Esophagus muscularis mucosa (tissue), 4 donors: ENCODE measurements at regions not wholly inside any gene's neighbourhood (a gene's known extent, or its start where the extent isn't known, plus 50 kb on each side); places are given as distances from the start of the nearest gene placed in this dataset.

ENCODE experiments used
- DNase-seq: peaks from one replicate; pipeline ENCODE4 v3.0.0-alpha.2; 2017; ENCODE audit errors: extremely low spot score
- H3K27ac ChIP-seq, 4 donors: fragments of 200-600 bp; sonication (generic); replicated peaks in 1 of 4; 1 replicate in 3 of 4; 2 replicates in 1 of 4; pipeline ENCODE4 v1.5.1; 2016 to 2019; ENCODE audit warnings: mild to moderate bottlenecking in 1 of 4
- H3K27me3 ChIP-seq, 4 donors: fragments of 200-600 bp; sonication (generic); one replicate each; pipeline versions ENCODE4 v1.5.1 to v1.6.0; 2016 to 2019
- H3K36me3 ChIP-seq, 4 donors: fragments of 200-600 bp; sonication (generic); one replicate each; pipeline ENCODE4 v1.5.1; 2016 to 2019
- H3K4me1 ChIP-seq, 4 donors: fragments of 200-600 bp; sonication (generic); one replicate each; pipeline ENCODE4 v1.5.1; 2016 to 2019
- H3K4me3 ChIP-seq, 4 donors: fragments of 200-600 bp; sonication (generic); 1 replicate in 2 of 4; 2 replicates in 2 of 4; pipeline ENCODE4 v1.5.1; 2016 to 2019; ENCODE audit warnings: mild to moderate bottlenecking in 4 of 4, moderate library complexity in 1 of 4
- H3K9me3 ChIP-seq, 4 donors: fragments of 200-600 bp; sonication (generic); 1 replicate in 3 of 4; 2 replicates in 1 of 4; pipeline ENCODE4 v1.5.1; 2016 to 2019
- CTCF ChIP-seq, 3 experiments: fragments of 200-600 bp in 2 of 3; fragments of 450-650 bp in 1 of 3; sonication (generic) in 2 of 3; IDR thresholded peaks; one replicate each; pipeline ENCODE4 v1.5.1; 2017 to 2019; ENCODE audit warnings: antibody characterized with exemption in 3 of 3, mild to moderate bottlenecking in 2 of 3, moderate library complexity in 1 of 3
- EP300 ChIP-seq: sonication (generic); formaldehyde crosslinking; IDR thresholded peaks from one replicate; pipeline ENCODE4 v1.6.1; 2017; ENCODE audit warnings: antibody characterized with exemption
- POLR2A ChIP-seq: fragments of 450-650 bp; IDR thresholded peaks from one replicate; pipeline ENCODE4 v1.6.1; 2017; ENCODE audit warnings: antibody characterized with exemption, moderate library complexity, mild to moderate bottlenecking, low read depth
- POLR2AphosphoS5 ChIP-seq, 2 donors: sonication (generic); formaldehyde crosslinking; IDR thresholded peaks; one replicate each; pipeline ENCODE4 v1.6.1; 2017; ENCODE audit warnings: antibody characterized with exemption in 2 of 2
- WGBS: methylation state at CpG from one replicate; pipeline ENCODE4 v1.1.5; 2018; 5-methylcytosine and 5-hydroxymethylcytosine counted together
- intact Hi-C: fragments of 100-400 bp; cut with DNase I; formaldehyde crosslinking; loops from one replicate; pipeline ENCODE4 v1.15.1; 2023

DNA sequence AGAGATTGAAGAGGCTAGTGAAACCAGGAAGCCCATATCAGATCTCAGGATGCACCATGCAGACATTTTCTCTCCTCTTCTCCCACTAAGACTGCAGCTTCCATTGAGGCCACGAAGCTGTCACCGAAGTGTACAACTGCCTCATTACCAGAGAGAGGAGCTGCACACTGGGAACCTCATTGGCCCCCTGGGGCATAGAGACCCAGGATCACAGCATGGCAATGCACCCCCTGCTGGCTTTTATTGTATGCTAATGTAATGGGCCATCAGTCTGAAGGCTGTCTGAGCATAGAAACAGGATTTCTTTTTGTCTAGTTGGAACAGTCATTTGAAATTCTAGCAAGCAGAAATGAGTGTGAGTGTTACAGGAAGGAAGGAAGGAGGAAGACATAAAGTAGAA, 861.6 kb upstream of the CELF4 start:
- no peak overlapping the region for H3K4me3 ChIP-seq
- no peak overlapping the region for H3K27ac ChIP-seq
- H3K4me1 ChIP-seq = no peaks in the 10 kb centered on the region
- intact Hi-C loops = no loop called here
- TF ChIP-seq CTCF (IDR thresholded peaks at IDR 0.05) (no peak), POLR2A (no peak), EP300 (no peak), POLR2AphosphoS5 (IDR thresholded peaks at IDR 0.05) (no peak)
- no peaks in the 10 kb centered on the region for H3K36me3 ChIP-seq
- H3K27me3 ChIP-seq = no peaks in the 10 kb centered on the region
- no peak for DNase-seq
- 100% methylated on average over 2 of the region's 2 CpGs for WGBS
- no peaks in the 10 kb centered on the region for H3K9me3 ChIP-seq

DNA sequence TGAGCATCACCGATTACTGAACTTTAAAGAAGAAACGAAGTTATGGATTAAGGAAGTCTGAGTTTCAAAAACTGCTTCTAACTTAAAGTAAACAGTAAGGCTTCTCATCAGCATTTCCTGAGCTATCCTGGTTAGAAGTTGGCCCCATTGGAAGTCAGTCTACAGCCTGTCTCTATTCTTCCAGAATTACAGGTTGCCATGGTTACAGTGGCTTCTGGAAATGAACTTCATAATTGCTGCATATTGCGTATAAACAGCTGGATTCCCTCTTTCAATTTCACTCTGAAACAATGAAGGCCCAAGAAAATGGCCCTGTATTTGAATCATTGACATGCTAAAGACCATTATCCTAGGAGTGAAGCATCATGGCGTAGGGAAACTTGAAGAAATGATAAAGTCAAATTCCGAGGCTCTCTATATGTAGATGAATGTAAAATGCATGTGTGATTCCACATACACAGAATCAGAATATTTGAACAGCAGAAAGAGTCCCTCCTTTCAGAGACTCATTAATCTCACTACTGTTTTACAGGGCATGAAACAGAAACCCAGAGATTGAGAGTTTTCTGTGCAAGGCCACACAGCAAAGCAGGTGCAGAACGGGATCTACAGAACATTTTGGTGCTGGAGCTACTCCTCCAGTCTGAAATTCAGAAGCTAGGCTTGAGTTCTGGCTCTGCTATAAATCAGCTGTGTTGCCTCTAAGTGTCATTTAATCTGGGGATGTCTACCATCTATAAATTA, 856.4 kb upstream of the CELF4 start:
- Histone ChIP-seq H3K9me3 (no peaks in the 10 kb centered on the region), H3K4me3 (no peak overlapping the region), H3K36me3 (no peaks in the 10 kb centered on the region), H3K4me1 (no peaks in the 10 kb centered on the region), H3K27ac (no peak overlapping the region), H3K27me3 (no peaks in the 10 kb centered on the region)
- WGBS = 82% methylated on average over 6 of the region's 6 CpGs
- intact Hi-C loops = no loop called here
- TF ChIP-seq CTCF (IDR thresholded peaks at IDR 0.05) = no peak
- no peak for TF ChIP-seq EP300
- no peak for TF ChIP-seq POLR2A
- no peak for TF ChIP-seq POLR2AphosphoS5 (IDR thresholded peaks at IDR 0.05)
- DNase-seq = no peak

GRCh38 chr18:38421021-38421420, 855.4 kb upstream of the CELF4 start:
- WGBS = 82% methylated on average over 10 of the region's 10 CpGs
- Histone ChIP-seq H3K36me3 (no peaks in the 10 kb centered on the region), H3K27ac (no peak overlapping the region), H3K4me1 (no peaks in the 10 kb centered on the region), H3K9me3 (no peaks in the 10 kb centered on the region), H3K27me3 (no peaks in the 10 kb centered on the region), H3K4me3 (no peak overlapping the region)
- no peak for DNase-seq
- intact Hi-C loops = no loop called here
- no peak for TF ChIP-seq EP300
- TF ChIP-seq POLR2AphosphoS5 (IDR thresholded peaks at IDR 0.05) = no peak
- TF ChIP-seq POLR2A = no peak
- no peak for TF ChIP-seq CTCF (IDR thresholded peaks at IDR 0.05)

GRCh38 chr18:38420611-38421010, 855.0 kb upstream of the CELF4 start:
- intact Hi-C loops = no loop called here

More at GRCh38 chr18:38420611-38421010, 855.0 kb upstream of the CELF4 start:
- 72% methylated on average over 3 of the region's 3 CpGs for WGBS
- DNase-seq = no peak
- Histone ChIP-seq H3K9me3 (no peaks in the 10 kb centered on the region), H3K27me3 (no peaks in the 10 kb centered on the region), H3K27ac (no peak overlapping the region), H3K36me3 (no peaks in the 10 kb centered on the region), H3K4me1 (no peaks in the 10 kb centered on the region), H3K4me3 (no peak overlapping the region)
- no peak for TF ChIP-seq EP300
- no peak for TF ChIP-seq CTCF (IDR thresholded peaks at IDR 0.05)
- TF ChIP-seq POLR2AphosphoS5 (IDR thresholded peaks at IDR 0.05) = no peak
- no peak for TF ChIP-seq POLR2A
